SK-N-SH treated with all-trans-retinoic acid at 6 μM for 48 hours (cell line): ENCODE measurements at regions not wholly inside any gene's neighbourhood (a gene's known extent, or its start where the extent isn't known, plus 50 kb on each side); places are given as distances from the start of the nearest gene placed in this dataset.

Experiments used
- ATAC-seq: fragments of 200-7000 bp; cut with Tn5 transposase; 3 replicates; pipeline ENCODE4 v1.9.1; 2020; ENCODE audit warnings: mild to moderate bottlenecking, moderate library complexity
- ARNTL ChIP-seq: fragments of 450-650 bp; formaldehyde crosslinking; IDR thresholded peaks from 2 replicates; pipeline ENCODE4 v1.5.0; 2020; ENCODE audit warnings: low read depth, mild to moderate bottlenecking, moderate library complexity, borderline replicate concordance
- BACH2 ChIP-seq: fragments of 250-450 bp; sonication (Bioruptor Pico); IDR thresholded peaks from 2 replicates; pipeline ENCODE4 v1.9.0; 2021; ENCODE audit warnings: mild to moderate bottlenecking, borderline replicate concordance
- CREB5 ChIP-seq: fragments of 250-450 bp; sonication (Bioruptor Pico); IDR thresholded peaks from 2 replicates; pipeline ENCODE4 v1.5.1; 2020; ENCODE audit warnings: low read depth, mild to moderate bottlenecking, moderate library complexity
- CSDC2 ChIP-seq: fragments of 250-450 bp; sonication (Bioruptor Pico); IDR thresholded peaks from 2 replicates; pipeline ENCODE4 v1.5.0; 2020; ENCODE audit warnings: mild to moderate bottlenecking, moderate library complexity
- CSRNP3 ChIP-seq: fragments of 250-450 bp; sonication (Bioruptor Pico); IDR thresholded peaks from 2 replicates; pipeline ENCODE4 v1.5.1; 2021; ENCODE audit warnings: mild to moderate bottlenecking, moderate library complexity
- ESRRG ChIP-seq: fragments of 250-450 bp; sonication (Bioruptor Pico); IDR thresholded peaks from 2 replicates; pipeline ENCODE4 v1.6.1; 2021; ENCODE audit warnings: mild to moderate bottlenecking
- GLIS3 ChIP-seq: fragments of 250-450 bp; sonication (Bioruptor Pico); IDR thresholded peaks from 2 replicates; pipeline ENCODE4 v1.5.0; 2020; ENCODE audit warnings: mild to moderate bottlenecking, moderate library complexity
- ISL1 ChIP-seq: fragments of 250-450 bp; sonication (Bioruptor Pico); IDR thresholded peaks from 2 replicates; pipeline ENCODE4 v2.1.2; 2022; ENCODE audit warnings: mild to moderate bottlenecking, moderate library complexity
- OSR1 ChIP-seq: fragments of 250-450 bp; sonication (Bioruptor Pico); IDR thresholded peaks from 2 replicates; pipeline ENCODE4 v1.8.0; 2022; ENCODE audit warnings: moderate library complexity, mild to moderate bottlenecking, inconsistent platforms
- PATZ1 ChIP-seq: fragments of 250-450 bp; sonication (Bioruptor Pico); IDR thresholded peaks from 2 replicates; pipeline ENCODE4 v1.8.0; 2020; ENCODE audit warnings: mild to moderate bottlenecking, moderate library complexity, borderline replicate concordance
- POU6F1 ChIP-seq: fragments of 250-450 bp; sonication (Bioruptor Pico); IDR thresholded peaks from 2 replicates; pipeline ENCODE4 v1.8.0; 2021; ENCODE audit warnings: low read depth, mild to moderate bottlenecking, moderate library complexity, borderline replicate concordance
- RARB ChIP-seq: fragments of 250-450 bp; sonication (Bioruptor Pico); IDR thresholded peaks from 2 replicates; pipeline ENCODE4 v1.8.0; 2021; ENCODE audit warnings: mild to moderate bottlenecking, moderate library complexity
- TCF4 ChIP-seq: fragments of 250-450 bp; sonication (Bioruptor Pico); IDR thresholded peaks from 2 replicates; pipeline ENCODE4 v1.8.0; 2021; ENCODE audit warnings: mild to moderate bottlenecking, moderate library complexity, borderline replicate concordance
- TOX ChIP-seq: fragments of 250-450 bp; sonication (Bioruptor Pico); IDR thresholded peaks from 2 replicates; pipeline ENCODE4 v1.8.0; 2021; ENCODE audit warnings: mild to moderate bottlenecking, moderate library complexity, borderline replicate concordance
- TSHZ2 ChIP-seq: fragments of 250-450 bp; sonication (Bioruptor Pico); IDR thresholded peaks from 2 replicates; pipeline ENCODE4 v1.5.0; 2020; ENCODE audit warnings: mild to moderate bottlenecking, moderate library complexity
- ZC3H10 ChIP-seq: fragments of 250-450 bp; sonication (Bioruptor Pico); IDR thresholded peaks from 2 replicates; pipeline ENCODE4 v1.5.1; 2021; ENCODE audit warnings: mild to moderate bottlenecking, moderate library complexity
- ZFP3 ChIP-seq: fragments of 250-450 bp; sonication (Bioruptor Pico); IDR thresholded peaks from 2 replicates; pipeline ENCODE4 v1.5.0; 2020; ENCODE audit warnings: mild to moderate bottlenecking, moderate library complexity
- ZFP30 ChIP-seq: fragments of 450-650 bp; formaldehyde crosslinking; IDR thresholded peaks from 2 replicates; pipeline ENCODE4 v1.5.0; 2022; ENCODE audit warnings: mild to moderate bottlenecking, moderate library complexity
- ZNF565 ChIP-seq: fragments of 450-650 bp; formaldehyde crosslinking; conservative IDR thresholded peaks from 2 replicates; pipeline ENCODE4 v1.5.0; 2020; ENCODE audit warnings: low read depth, mild to moderate bottlenecking, moderate library complexity
- ZNF70 ChIP-seq: fragments of 450-650 bp; formaldehyde crosslinking; IDR thresholded peaks from 2 replicates; pipeline ENCODE4 v1.5.0; 2020; ENCODE audit warnings: mild to moderate bottlenecking, moderate library complexity
- ZNF8 ChIP-seq: fragments of 450-650 bp; formaldehyde crosslinking; IDR thresholded peaks from 2 replicates; pipeline ENCODE4 v1.5.0; 2020; ENCODE audit warnings: mild to moderate bottlenecking, moderate library complexity

- TF ChIP-seq ZNF70 (CRISPR knock-in tag) (no peak), CSRNP3 (CRISPR knock-in tag) (no peak), OSR1 (no peak), ZFP30 (no peak), GLIS3 (no peak), ARNTL (CRISPR knock-in tag) (no peak), CSDC2 (no peak), RARB (no peak), ZC3H10 (no peak), CREB5 (no peak), ESRRG (CRISPR knock-in tag) (no peak), PATZ1 (CRISPR knock-in tag) (no peak), ZFP3 (CRISPR knock-in tag) (no peak), TSHZ2 (no peak), ISL1 (CRISPR knock-in tag) (no peak), BACH2 (CRISPR knock-in tag) (no peak), POU6F1 (no peak), TOX (CRISPR knock-in tag) (no peak), TCF4 (CRISPR knock-in tag) (no peak)
- no peak for ATAC-seq
Observed at GRCh38 chr9:27802418-27802817, 229.1 kb upstream of the C9orf72 start.

- no peak for TF ChIP-seq ZNF8 (CRISPR knock-in tag)
- TF ChIP-seq ZNF565 (CRISPR knock-in tag): no peak
- TF ChIP-seq CSRNP3 (CRISPR knock-in tag): no peak
- TF ChIP-seq RARB: no peak
- TF ChIP-seq, all 23 proteins: peak for 0
- no peak for ATAC-seq
Observed at GRCh38 chr9:27808864-27809263, 235.6 kb upstream of the C9orf72 start.

- no peak for ATAC-seq
- no peak for TF ChIP-seq CREB5
- no peak for TF ChIP-seq TOX (CRISPR knock-in tag)
- no peak for TF ChIP-seq TSHZ2
- TF ChIP-seq ZNF565 (CRISPR knock-in tag): no peak
Observed at GRCh38 chr9:27817747-27818146, 244.5 kb upstream of the C9orf72 start.
